Colon (tissue), 2 donors: ENCODE measurements at regions not wholly inside any gene's neighbourhood (a gene's known extent, or its start where the extent isn't known, plus 50 kb on each side); places are given as distances from the start of the nearest gene placed in this dataset.
"Not testable (repeated sequence)": the region's sequence is repeated elsewhere in the genome, so short reads cannot be mapped to it uniquely, and the experiment has no call there.

Experiments used
- FAIRE-seq: peaks from 2 replicates; lab custom pipeline; 2012; peaks lifted over from hg19 to GRCh38; lab: Jason Lieb, UNC
- donor health status: control.
- donor health status: control.

DNA sequence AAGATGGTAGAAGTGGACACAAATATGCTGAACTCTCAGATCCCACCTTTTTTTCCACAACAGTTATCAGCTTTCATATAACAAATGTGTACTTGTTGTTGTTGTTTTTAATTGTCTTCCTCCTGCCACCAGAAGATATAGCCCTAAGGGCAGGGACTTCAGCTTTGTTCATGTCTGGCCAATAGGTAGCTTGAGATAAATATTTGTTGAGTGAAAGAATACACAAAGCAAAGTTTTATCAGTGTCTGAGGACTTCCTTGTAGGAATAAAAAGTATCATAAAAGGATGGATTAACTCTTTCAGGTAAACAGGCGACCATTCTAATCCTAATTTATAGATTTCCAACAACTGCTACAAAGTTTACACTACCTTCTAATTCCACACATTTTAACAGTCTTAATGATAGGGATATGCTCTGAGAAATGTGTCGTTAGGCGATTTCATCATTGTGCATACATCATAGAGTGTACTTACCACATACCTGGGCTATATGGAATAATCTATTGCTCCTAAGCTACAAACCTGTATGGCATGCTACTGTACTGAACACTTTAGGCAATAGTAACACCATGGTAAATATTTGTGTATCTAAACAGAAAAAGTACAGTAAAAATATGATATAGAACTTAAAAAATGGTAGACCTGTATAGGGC, 186.1 kb downstream of the ATOH1 start:
- no peak for FAIRE-seq

DNA sequence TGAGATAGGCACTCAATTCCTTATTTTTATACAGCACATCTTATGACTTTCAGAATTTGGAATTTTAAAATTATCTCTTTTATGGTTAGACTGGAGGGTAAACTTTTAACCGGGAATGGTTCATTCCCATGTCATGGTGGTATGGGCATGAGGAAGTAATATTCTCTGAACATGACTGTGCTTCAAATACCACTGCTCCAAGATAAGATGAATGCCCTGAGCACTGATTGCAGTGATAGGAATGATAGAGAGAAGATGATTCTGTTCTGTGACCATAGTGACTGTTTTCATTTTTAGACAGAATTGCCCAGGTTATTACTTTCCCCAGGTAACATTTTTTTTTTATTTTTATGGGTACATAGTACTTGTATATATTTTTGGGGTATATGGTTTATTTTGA, 187.4 kb downstream of the ATOH1 start:
- no peak for FAIRE-seq

DNA sequence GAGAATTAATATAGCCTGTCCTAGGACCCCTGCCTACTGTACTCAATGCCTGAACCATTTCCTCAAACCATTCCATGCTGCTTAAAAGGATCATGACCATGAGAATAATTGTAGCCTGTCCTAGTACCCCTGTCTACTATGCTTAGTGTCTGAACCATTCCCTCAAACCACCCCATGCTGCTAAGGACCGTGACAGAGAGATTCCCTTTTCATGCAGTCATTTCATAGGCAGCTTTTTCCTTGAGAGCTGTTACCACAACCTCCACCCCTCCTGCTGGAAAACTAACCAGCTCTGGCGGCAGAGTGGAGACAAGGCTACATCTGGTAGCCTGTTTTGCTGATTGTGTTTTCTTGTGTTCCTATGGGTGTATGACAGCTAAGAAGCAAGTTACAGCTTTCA, 174.9 kb upstream of the SMARCAD1 start:
- FAIRE-seq, result no peak

DNA sequence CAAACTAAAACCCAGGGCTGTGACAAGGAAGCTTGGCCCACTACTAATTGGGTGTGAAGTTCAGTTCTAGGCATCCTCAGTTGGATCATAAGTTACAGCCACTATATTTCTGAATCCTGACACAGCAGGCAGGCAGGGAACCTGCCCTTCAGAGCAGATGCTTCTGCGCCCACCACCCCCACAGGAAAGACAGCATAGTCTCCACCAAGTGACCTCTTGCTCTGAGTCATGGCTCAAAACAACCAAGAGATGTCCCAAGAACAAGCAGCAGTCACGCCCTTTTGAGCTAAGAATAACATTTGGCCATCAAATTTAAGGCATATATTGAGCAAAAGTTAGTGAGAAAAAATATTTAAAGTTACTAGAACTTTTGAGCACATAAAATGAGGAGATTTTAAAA, 170.7 kb upstream of the SMARCAD1 start:
- FAIRE-seq, result no peak

DNA sequence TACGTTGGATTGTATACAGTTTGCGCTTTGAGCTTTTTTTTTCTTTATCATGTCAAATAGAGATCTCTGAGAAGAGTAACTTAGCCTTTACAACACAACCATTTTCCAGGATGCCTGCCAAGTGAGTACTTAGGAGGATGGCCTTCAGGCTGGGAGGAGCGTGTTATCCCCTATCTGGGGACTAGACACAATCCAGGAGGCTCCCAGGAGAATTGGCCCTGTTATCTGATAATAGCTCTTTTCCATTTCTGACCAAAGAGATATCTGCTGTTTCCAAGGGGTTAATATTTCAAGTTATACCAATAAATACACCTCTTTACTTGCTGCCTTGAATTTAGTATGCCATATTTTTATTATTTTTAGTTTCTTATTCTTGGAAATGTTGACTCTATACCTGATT, 169.5 kb upstream of the SMARCAD1 start:
- no peak for FAIRE-seq

DNA sequence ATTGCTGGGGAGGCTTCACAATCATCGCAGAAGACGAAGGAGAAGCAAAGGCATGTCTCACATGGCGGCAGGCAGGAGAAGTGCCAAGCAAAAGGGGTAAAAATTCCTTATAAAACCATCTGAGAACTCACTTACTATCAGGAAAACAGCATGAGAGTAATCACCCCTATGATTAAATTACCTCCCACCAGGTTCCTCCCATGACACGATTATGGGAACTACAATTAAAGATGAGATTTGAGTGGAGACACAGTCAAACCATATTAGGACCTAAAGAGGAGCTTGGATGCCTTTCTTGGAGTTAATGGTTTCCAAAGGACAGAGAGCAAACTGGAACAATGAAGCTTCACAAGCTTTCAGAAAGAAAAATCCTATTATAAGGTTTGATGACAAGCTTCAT, 168.4 kb upstream of the SMARCAD1 start:
- no peak for FAIRE-seq

DNA sequence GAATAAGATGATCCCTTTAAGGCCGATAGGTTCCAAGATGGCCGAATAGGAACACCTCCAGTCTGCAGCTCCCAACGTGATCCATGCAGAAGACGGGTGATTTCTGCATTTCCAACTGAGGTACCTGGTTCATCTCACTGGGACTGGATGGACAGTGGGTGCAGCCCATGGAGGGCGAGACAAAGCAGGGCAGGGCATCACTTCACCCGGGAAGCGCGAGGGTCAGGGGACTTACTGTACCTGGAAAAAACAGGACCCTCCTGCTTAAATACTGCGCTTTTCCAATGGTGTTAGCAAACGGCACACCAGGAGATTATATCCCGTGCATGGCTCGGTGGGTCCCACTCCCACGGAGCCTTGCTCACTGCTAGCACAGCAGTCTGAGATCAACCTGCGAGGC, 163.2 kb upstream of the SMARCAD1 start:
- FAIRE-seq, result not testable (repeated sequence)

DNA sequence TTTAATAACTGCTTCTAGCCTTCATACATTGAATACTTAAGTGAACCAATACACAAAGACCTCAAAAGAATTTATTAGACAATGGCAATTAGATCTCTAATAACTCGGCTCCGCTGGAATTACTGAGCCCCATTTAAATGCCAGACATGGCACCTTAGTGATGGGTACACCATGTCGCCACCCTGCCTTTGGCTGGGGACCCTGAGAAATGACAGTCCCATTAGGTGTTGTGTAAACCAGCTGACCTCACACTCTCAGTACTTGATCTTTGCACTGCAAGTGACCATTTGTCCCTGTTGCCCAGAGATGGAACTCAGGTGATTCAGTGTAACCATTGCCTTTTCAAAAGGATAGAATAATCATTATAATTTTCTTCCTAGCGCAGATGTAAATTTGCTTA, 144.6 kb upstream of the SMARCAD1 start:
- FAIRE-seq, result no peak

DNA sequence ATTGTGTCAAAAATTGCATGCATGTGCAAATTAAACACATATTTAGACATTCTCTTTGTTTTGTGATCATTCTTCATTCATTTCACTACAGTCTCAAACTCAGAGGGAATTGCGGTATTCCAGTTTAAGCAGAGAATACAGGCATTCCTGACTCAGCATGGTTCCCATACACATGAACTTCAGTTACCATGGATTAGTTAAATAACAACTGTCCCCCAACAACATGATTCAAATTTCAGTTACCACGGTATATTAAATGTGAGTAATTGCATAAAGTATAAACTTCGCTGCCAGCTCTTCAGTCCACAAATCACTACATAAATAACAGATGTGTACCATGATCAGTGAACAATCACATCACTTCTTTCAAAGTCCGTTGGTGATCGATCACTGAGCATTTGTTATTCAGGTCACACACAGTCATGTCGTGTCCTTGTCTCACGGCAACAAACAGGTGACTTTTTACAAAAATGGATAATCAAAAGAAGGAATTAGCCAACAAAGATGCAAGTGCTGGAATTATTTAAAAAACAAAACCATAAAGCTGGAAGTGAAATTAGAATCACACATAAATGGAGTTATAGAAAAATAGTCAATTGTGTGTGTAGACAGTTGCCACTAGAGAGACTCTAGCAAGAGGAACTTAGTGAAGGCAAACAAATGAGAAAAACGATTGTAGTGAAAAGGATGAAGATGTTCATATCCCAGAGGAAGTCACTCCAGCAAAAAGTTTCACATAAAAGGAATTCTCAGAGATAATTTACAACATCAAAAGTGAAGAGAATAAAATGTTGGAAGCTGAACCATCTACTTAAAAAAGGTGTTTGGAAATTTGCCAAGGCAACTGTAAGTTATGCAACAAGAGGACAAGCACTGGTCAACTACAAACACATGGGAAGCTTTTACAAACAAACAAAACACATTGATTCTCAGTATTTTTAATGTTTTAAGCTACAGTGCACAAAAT, 138.6 kb upstream of the SMARCAD1 start:
- FAIRE-seq, result no peak

DNA sequence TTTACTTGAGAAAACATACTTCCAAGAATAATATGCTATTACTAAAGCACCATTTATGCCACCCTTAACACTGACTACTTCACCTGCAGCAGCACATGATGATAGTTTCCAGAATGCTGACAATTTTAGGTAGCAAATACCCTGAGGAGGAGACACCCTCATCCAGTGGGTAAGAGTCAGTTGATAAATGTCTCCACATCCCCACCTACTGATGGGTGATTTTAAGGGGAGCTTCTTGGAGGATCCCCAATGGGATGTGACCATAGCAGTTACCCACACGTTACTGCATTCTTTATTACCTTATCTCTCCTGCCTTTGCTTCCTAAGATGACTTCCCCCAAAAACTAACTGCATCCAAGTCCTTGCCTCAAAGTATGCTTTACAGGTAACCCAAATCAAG, 131.2 kb upstream of the SMARCAD1 start:
- no peak for FAIRE-seq

DNA sequence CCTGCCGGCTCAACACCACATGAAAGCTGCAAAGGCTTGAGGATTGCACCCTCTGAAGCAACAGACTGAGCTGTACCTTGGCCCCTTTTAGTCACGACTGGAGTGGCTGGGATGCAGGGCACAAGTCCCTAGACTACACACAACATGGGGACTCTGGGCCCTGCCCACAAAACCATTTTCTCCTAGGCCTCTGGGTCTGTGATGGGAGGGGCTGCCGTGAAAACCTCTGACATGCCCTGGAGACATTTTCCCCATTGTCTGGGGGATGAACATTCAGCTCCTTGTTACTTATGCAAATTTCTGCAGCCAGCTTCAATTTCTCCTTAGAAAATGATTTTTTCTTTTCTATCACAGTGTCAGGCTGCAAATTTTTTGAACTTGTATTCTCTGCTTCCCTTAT, 123.5 kb upstream of the SMARCAD1 start:
- FAIRE-seq, result no peak

DNA sequence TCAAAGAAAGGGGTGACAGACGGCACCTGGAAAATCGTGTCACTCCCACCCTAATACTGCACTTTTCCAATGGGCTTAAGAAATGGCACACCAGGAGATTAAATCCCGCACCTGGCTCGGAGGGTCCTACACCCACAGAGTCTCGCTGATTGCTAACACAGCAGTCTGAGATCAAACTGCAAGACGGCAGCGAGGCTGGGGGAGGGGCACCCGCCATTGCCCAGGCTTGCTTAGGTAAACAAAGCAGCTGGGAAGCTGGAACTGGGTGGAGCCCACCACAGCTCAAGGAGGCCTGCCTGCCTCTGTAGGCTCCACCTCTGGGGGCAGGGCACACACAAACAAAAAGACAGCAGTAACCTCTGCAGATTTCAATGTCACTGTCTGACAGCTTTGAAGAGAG, 108.5 kb upstream of the SMARCAD1 start:
- not testable (repeated sequence) for FAIRE-seq

DNA sequence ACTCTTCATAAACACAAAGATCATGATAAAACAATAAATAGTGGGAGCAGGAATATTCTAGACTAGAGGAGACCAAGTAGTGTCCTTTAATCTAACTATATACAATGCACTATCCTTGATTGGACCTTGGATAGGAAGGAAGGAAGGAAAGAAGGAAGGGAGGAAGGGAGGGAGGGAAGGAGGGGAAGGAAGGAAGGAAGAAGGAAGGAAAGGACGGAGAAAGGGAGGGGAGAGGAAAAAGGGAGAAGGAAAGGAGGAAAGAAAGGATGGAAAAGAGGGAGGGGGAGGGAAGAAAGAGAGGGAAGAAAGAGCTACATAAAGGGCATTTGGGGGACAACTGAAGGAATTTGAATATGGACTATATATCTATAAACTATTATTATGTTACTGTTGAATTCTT, 95.0 kb upstream of the SMARCAD1 start:
- no peak for FAIRE-seq

DNA sequence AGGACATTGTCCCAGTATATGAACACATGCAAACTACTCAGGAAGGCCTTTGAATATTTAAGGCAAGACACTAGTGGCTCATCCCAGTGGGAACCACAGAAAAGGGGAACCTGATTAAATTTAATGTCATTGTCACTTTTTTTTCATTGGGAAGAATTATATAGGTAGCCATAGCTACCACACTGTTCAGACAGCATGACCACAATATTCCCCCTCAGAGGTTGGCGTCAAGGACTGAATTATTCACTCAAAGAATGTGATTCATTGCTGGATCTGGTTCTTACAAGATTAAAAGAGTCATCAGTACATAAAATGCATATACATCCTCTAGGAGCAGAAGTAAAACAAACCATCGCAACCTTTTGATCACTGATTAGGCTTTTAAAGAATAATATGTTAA, 92.0 kb upstream of the SMARCAD1 start:
- no peak for FAIRE-seq

DNA sequence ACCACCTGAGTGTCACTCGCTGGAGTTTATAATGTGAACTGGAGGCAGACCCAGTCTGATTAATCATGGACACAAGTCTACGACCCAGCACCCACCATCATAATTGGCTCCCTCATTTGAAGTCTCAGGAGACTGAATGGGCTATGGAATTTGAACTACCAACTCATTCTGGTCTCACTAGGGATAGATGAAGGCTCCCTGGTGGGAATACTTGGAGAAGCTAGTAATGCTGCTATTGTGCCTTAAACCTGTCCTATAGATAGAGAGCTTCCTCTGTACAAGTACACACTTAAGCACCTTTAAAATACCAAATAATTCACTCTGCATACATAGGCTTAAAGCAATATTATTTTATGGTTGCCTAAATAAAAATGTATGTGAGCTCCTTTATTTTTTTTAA, 90.8 kb upstream of the SMARCAD1 start:
- FAIRE-seq, result no peak

DNA sequence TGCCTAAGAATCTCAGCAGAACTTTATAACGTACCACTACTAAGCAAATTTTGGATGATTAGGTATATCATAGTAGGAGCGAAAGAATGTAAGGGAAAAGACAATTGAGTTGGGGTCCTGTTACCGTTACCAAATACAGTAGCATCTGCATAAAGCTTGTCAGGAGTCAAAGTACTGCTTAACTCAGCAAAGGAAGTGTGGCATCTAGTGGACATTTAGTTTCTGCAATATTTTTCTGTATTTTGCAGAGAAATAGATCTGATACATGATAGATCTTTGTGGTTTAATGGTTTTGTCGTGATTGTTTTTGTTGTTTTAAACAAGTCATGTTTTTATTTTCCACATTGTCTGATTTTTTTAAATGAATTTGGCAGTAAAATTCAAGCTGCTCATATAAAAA, 81.0 kb upstream of the SMARCAD1 start:
- no peak for FAIRE-seq

DNA sequence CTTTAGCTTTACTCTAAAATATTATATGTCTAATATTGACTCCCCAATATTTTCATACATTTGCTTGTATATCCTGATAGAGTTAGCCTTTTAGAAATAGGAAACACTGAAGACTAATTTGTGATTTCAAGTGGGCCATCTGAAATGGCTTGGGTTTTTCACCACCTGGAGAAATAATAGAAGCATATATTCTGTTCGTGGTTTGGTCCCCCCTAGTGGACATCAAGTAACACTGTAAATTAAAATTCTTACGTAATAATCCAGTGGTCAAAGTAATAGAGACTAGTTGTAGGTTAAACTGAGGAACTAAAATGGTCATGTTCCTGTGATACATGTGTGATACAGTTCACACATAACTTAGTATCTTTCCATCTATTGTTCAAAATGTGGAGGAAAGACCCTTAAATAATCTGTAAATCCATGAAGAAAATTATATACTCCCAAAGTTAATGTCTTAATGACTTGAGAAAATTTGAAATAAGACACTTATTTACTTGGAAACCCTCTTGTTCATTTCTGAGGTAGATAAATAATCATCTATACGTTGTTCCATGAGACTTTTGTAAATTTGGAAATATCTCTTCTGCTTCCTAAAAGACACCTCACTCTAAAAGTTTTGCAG, 79.8 kb upstream of the SMARCAD1 start:
- FAIRE-seq, result no peak

DNA sequence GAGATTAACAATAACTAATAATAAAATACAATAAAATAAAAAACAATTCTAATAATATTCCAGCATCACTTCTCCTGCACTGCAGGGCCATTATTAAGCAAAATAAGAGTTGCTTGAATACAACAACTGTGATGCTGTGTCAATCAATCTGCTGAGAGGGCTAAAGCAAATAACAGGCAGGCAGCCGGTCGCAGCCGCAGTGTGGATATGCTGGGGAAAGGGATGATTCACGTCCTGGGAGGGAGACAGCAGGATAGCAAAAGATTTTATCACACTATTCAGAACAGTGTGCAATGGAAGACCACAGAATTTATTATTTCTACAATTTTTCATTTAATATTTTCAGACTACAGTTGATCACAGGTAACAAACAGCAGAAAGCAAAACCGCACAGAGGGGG, 76.5 kb upstream of the SMARCAD1 start:
- FAIRE-seq, result no peak

DNA sequence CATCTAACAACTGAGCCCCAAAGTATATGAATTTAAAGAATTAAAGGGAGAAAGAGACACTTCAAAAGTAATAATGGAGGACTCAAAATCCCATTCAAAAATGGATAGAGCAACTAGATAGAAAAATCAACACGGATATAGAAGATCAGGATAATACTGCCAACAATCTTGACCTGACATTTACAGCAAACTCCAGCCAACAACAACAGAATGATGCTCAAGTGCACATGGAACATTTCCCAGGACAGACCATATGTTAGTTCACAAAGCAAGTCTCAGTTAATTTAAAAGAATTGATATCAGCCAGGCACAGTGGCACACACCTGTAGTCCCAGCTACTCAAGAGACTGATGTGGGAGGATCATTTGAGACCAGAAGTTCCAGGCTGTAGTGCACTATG, 72.0 kb upstream of the SMARCAD1 start:
- no peak for FAIRE-seq

DNA sequence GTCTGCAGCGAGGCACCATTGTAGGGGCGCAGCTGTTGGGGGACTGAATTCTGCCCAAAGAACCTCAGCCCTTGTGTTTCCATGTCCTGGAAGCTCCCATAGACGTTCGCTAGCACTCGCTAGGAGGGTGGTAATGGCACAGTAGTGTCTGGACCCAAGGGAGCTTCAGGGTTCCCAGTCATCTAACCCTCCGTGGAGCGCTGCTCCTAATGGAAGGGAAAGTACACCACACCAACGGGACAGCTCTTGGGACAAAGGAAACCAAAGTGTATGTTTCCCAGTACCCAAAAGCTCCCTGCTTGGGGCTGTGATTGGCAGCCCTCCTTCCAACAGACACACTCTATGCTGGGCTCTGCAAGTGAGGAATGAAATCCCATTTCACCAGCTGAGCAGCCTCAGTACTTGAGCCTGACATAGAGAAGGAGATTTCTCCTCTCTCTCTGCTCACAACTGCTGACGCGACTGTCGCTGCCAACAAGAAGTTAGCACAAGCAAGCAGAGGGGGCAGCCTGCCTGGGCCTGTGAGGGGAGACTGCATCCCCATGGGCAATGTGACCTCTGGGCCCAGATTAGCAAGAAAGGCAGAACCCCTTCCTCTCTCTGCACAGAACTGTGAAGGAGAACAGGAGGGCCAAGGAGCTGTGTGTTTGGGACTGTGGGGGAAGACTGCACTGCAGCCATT, 67.6 kb upstream of the SMARCAD1 start:
- no peak for FAIRE-seq

DNA sequence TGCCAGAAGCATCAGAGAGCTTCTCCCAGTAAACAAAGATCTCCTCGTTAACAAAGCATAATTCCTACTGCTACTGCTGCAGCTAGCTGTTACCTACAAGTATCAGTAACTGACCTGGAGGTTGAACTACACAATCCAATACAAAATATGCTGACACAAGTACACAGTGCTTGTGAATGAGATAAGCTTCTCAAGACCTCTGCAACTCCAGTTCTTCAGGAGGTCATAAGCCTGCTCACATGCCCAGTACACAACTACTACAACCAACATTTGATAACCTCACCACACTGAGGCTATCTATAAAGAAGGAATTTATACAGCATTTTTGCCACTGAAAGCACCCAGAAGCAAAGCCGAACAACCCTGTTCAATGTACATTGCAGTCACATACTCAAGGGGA, 66.7 kb upstream of the SMARCAD1 start:
- no peak for FAIRE-seq

DNA sequence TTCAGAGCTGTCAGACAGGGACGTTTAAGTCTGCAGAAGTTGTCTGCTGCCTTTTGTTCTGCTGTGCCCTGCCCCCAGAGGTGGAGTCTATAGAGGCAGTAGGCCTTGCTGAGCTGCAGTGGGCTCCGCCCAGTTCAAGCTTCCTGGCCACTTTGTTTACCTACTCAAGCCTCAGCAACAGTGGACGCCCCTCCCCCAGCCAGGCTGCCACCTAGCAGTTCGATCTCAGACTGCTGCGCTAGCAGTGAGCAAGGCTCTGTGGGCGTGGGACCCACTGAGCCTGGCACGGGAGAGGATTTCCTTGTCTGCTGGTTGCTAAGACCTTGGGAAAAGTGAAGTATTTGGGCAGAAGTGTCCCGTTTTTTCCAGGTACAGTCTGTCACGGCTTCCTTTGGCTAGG, 59.6 kb upstream of the SMARCAD1 start:
- not testable (repeated sequence) for FAIRE-seq

DNA sequence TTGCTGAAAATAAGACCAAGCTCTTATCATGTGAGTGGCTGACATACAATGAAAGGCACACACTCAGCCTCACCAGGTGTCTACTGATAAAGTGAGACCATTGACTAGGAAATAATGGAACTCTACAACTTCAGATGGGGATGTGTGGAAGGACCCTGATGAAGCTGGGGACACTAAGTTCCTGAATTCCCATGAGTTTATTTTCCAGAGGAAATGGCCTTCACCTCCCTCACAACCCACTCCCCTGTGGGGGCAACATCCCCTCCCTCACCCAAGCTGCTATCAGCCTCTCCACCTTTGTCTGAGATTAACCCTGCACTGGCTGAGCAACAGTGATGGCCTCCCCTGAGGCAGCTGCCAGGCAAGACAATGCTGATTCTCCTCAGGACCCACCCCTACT, 55.2 kb upstream of the SMARCAD1 start:
- FAIRE-seq, result no peak
